ENCODE measurements at regions not wholly inside any gene's neighbourhood (a gene's known extent, or its start where the extent isn't known, plus 50 kb on each side); places are given as distances from the start of the nearest gene placed in this dataset.

DNA sequence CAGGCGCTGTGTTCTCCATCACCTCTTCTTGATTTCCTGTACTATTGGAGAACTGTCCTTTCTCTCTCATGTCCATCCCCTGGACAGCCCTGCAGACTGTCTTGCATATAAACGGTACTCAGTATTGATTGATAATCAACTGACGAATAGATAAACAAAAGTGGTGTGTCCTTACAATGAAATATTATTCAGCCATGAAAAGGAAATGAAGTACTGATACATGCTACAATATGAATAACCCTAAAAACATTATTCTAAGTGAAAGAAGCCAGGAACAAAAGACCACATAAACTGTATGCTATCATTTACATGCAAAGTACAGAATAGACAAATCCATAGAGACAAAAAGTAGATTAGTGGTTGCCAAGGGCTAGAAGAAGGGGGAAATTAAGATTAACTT is 77.6 kb downstream of the SDC1 start:
- TF ChIP-seq, protein P1, sequence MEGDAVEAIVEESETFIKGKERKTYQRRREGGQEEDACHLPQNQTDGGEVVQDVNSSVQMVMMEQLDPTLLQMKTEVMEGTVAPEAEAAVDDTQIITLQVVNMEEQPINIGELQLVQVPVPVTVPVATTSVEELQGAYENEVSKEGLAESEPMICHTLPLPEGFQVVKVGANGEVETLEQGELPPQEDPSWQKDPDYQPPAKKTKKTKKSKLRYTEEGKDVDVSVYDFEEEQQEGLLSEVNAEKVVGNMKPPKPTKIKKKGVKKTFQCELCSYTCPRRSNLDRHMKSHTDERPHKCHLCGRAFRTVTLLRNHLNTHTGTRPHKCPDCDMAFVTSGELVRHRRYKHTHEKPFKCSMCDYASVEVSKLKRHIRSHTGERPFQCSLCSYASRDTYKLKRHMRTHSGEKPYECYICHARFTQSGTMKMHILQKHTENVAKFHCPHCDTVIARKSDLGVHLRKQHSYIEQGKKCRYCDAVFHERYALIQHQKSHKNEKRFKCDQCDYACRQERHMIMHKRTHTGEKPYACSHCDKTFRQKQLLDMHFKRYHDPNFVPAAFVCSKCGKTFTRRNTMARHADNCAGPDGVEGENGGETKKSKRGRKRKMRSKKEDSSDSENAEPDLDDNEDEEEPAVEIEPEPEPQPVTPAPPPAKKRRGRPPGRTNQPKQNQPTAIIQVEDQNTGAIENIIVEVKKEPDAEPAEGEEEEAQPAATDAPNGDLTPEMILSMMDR (conservative IDR thresholded peaks at IDR 0.05 in 1 of 2, IDR thresholded peaks at IDR 0.05 in 1 of 2; ENCODE audit: low read depth in 1 of 2, low read length in 2 of 2): no peak
- TF ChIP-seq EZH2 (IDR thresholded peaks at IDR 0.05; ENCODE audit: low read length, missing control alignments): no peak
